ENCODE measurements at regions not wholly inside any gene's neighbourhood (a gene's known extent, or its start where the extent isn't known, plus 50 kb on each side); places are given as distances from the start of the nearest gene placed in this dataset.
A peak's percentile ranks its signal among the peaks of the same experiment; 100 is the strongest.
"Not testable (repeated sequence)": the region's sequence is repeated elsewhere in the genome, so short reads cannot be mapped to it uniquely, and the experiment has no call there.

- DNase-seq: not testable (repeated sequence)
Measured at GRCh38 chr1:24268555-24268954, 50.6 kb upstream of the GRHL3 start.

GRCh38 chr1:24266998-24267397 lies 52.2 kb upstream of the GRHL3 start:
- no peak for DNase-seq

- DNase-seq: no peak
Measured at GRCh38 chr1:24266398-24266941, 52.7 kb upstream of the GRHL3 start.

GRCh38 chr1:24263746-24264145 lies 55.4 kb upstream of the GRHL3 start:
- no peak for DNase-seq

- DNase-seq: no peak
Measured at GRCh38 chr1:24263211-24263610, 55.9 kb upstream of the GRHL3 start.

GRCh38 chr1:24261977-24262376 lies 57.2 kb upstream of the GRHL3 start:
- no peak for DNase-seq

- DNase-seq: no peak
Measured at GRCh38 chr1:24258735-24259424, 60.3 kb upstream of the GRHL3 start.

GRCh38 chr1:24257373-24257772 lies 61.8 kb upstream of the GRHL3 start:
- DNase-seq: no peak

- DNase-seq: no peak
Measured at GRCh38 chr1:24256687-24257086, 62.5 kb upstream of the GRHL3 start.

GRCh38 chr1:24255226-24255625 lies 63.9 kb upstream of the GRHL3 start:
- no peak for DNase-seq

GRCh38 chr1:24254783-24255182 lies 64.4 kb upstream of the GRHL3 start:
- no peak for DNase-seq

GRCh38 chr1:24253571-24253970 lies 65.6 kb upstream of the GRHL3 start:
- no peak for DNase-seq

GRCh38 chr1:24252185-24252780 lies 65.2 kb upstream of the IFNLR1 start:
- no peak for DNase-seq

- DNase-seq: no peak
Measured at GRCh38 chr1:24251501-24251900, 64.4 kb upstream of the IFNLR1 start.

- DNase-seq: no peak
Measured at GRCh38 chr1:24250791-24251190, 63.7 kb upstream of the IFNLR1 start.

GRCh38 chr1:24250224-24250623 lies 63.1 kb upstream of the IFNLR1 start:
- no peak for DNase-seq

GRCh38 chr1:24248859-24249258 lies 61.8 kb upstream of the IFNLR1 start:
- DNase-seq: no peak

- DNase-seq: not testable (repeated sequence)
Measured at GRCh38 chr1:24247337-24247736, 60.2 kb upstream of the IFNLR1 start.

- no peak for DNase-seq
Measured at GRCh38 chr1:24244519-24245268, 57.6 kb upstream of the IFNLR1 start.

GRCh38 chr1:24237750-24238395 lies 50.8 kb upstream of the IFNLR1 start:
- DNase-seq: no peak

- DNase-seq: peak; percentile 8
Measured at GRCh38 chr1:24236789-24237371, 49.8 kb upstream of the IFNLR1 start.
